ENCODE measurements at regions not wholly inside any gene's neighbourhood (a gene's known extent, or its start where the extent isn't known, plus 50 kb on each side); places are given as distances from the start of the nearest gene placed in this dataset.

DNA sequence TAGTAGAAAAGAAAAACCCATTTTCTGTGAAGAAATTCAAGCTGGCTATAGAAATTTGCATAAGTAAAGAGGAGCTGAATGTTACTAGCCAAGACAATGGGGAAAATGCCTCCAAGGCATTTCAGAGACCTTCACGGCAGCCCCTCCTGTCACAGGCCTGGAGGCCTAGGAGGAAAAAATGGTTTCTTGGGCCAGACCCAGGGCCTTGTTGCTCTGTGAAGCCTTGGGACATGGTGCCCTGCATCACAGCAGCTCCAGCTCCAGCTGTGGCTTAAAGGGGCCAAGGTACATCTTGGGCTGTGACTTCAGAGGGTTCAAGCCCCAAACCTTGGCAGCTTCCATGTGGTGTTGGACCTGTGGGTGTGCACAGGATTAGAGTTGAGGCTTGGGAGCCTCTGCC is 130.0 kb upstream of the DMRTA1 start:
- intact Hi-C loops (cut with DNase I), result no loop called here
- no peaks in the 10 kb centered on the region for H3K4me1 ChIP-seq

DNA sequence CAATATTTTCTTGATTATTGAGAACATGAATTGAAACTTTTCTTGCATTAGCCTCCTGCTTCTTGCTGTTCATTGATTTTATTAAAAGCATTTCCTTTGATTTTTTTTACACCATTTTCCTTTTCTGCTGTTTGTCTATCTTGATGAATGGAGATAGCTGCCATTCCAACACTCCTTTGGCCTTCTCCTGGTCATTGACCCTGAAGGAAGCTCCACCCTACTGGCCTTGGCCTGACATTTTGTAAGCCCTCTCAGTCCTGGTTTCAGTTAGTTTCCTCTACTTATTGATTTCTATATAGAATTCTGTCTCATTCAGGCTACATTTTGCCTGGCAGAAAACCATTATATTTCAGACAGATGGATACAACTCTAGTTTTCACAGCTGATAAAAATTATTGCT is 115.1 kb upstream of the DMRTA1 start:
- H3K36me3 ChIP-seq, result no peaks in the 10 kb centered on the region
- no peaks in the 10 kb centered on the region for H3K27me3 ChIP-seq
- TF ChIP-seq, protein P1, sequence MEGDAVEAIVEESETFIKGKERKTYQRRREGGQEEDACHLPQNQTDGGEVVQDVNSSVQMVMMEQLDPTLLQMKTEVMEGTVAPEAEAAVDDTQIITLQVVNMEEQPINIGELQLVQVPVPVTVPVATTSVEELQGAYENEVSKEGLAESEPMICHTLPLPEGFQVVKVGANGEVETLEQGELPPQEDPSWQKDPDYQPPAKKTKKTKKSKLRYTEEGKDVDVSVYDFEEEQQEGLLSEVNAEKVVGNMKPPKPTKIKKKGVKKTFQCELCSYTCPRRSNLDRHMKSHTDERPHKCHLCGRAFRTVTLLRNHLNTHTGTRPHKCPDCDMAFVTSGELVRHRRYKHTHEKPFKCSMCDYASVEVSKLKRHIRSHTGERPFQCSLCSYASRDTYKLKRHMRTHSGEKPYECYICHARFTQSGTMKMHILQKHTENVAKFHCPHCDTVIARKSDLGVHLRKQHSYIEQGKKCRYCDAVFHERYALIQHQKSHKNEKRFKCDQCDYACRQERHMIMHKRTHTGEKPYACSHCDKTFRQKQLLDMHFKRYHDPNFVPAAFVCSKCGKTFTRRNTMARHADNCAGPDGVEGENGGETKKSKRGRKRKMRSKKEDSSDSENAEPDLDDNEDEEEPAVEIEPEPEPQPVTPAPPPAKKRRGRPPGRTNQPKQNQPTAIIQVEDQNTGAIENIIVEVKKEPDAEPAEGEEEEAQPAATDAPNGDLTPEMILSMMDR (IDR thresholded peaks at IDR 0.05), result no peak
- H3K4me1 ChIP-seq, result no peaks in the 10 kb centered on the region
- no peak overlapping the region for H3K4me3 ChIP-seq
- intact Hi-C loops (cut with DNase I), result no loop called here
- no peak overlapping the region for H3K27ac ChIP-seq
- DNase-seq, result no peak
- H3K9me3 ChIP-seq, result peaks cover 0 to 4% of the 10 kb centered on the region in 2 donors
- no peak for ATAC-seq

More for the DNA sequence above, 130.0 kb upstream of the DMRTA1 start:
- Histone ChIP-seq H3K27me3 (no peaks in the 10 kb centered on the region), H3K9me3 (peaks cover 0 to 10% of the 10 kb centered on the region in 2 donors), H3K27ac (no peak overlapping the region), H3K4me3 (no peak overlapping the region), H3K36me3 (no peaks in the 10 kb centered on the region)
- ATAC-seq, result no peak
- TF ChIP-seq, protein P1 (IDR thresholded peaks at IDR 0.05), result no peak
- DNase-seq, result no peak

DNA sequence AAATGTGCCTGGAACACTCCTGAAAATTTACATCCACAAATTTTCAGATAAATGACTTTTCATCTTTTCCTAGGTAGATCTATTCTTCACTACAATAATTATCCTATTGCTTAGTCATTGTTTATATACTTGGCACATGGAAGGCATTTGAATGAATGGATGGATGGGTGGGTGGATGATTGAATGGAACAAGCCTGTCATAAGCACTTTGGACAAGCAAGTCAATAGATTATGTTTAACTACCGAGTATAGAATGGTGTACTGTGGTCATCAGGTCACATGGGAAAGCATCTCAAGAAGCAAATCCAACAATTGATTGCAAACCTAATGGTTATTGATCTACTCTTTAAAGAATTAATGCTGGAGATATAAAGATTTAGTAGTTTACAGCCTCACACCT is 114.4 kb upstream of the DMRTA1 start:
- H3K27me3 ChIP-seq, result no peaks in the 10 kb centered on the region
- H3K36me3 ChIP-seq, result no peaks in the 10 kb centered on the region
- TF ChIP-seq, protein P1 (IDR thresholded peaks at IDR 0.05), result no peak
- intact Hi-C loops (cut with DNase I), result no loop called here
- DNase-seq (no peak), ATAC-seq (no peak)
- peaks cover 0 to 4% of the 10 kb centered on the region in 2 donors for H3K9me3 ChIP-seq
- no peaks in the 10 kb centered on the region for H3K4me1 ChIP-seq
- H3K4me3 ChIP-seq, result no peak overlapping the region
- no peak overlapping the region for H3K27ac ChIP-seq

GRCh38 chr9:22337261-22337660 is 109.4 kb upstream of the DMRTA1 start:
- Histone ChIP-seq H3K4me3 (no peak overlapping the region), H3K36me3 (no peaks in the 10 kb centered on the region), H3K4me1 (no peaks in the 10 kb centered on the region), H3K9me3 (no peaks in the 10 kb centered on the region), H3K27ac (no peak overlapping the region), H3K27me3 (no peaks in the 10 kb centered on the region)
- intact Hi-C loops (cut with DNase I), result no loop called here
- TF ChIP-seq, protein P1 (IDR thresholded peaks at IDR 0.05), result no peak
- DNase-seq (no peak), ATAC-seq (no peak)

- Histone ChIP-seq H3K36me3 (no peaks in the 10 kb centered on the region), H3K27ac (peak overlapping the region in 1 of 2 donors; percentile 43), H3K27me3 (no peaks in the 10 kb centered on the region), H3K9me3 (no peaks in the 10 kb centered on the region), H3K4me1 (no peaks in the 10 kb centered on the region), H3K4me3 (no peak overlapping the region)
- TF ChIP-seq, protein P1 (IDR thresholded peaks at IDR 0.05), result no peak
- DNase-seq (peak in 1 of 4 donors; percentile 47), ATAC-seq (peak; percentile 76)
- intact Hi-C loops (cut with DNase I), result no loop called here
Measured at GRCh38 chr9:22342491-22343217, 104.0 kb upstream of the DMRTA1 start.
